ENCODE measurements at regions not wholly inside any gene's neighbourhood (a gene's known extent, or its start where the extent isn't known, plus 50 kb on each side); places are given as distances from the start of the nearest gene placed in this dataset.

GRCh38 chr4:124179506-124180186, 532.9 kb downstream of the ANKRD50 start:
- TF ChIP-seq CTCF (IDR thresholded peaks at IDR 0.05) (no peak), POLR2AphosphoS5 (IDR thresholded peaks at IDR 0.05) (no peak)

Data from suprapubic skin (tissue), 3 donors.